H1 (cell line): ENCODE measurements at regions not wholly inside any gene's neighbourhood (a gene's known extent, or its start where the extent isn't known, plus 50 kb on each side); places are given as distances from the start of the nearest gene placed in this dataset.

Experiments
- CTCF ChIA-PET: fragments of 300-600 bp; sonication (Branson Sonifier 250); formaldehyde crosslinking; loops from one replicate; lab custom pipeline; 2021; ENCODE audit not compliant: partially characterized antibody; lab: Charles Lee
- POLR2A ChIA-PET: fragments of 300-600 bp; sonication (Branson Sonifier 250); formaldehyde crosslinking; loops from one replicate; lab custom pipeline; 2021; ENCODE audit warnings: inconsistent platforms; ENCODE audit not compliant: partially characterized antibody; lab: Charles Lee
- DNase-seq, 2 experiments: peaks; one replicate each; pipeline versions ENCODE4 v3.0.0 to v3.0.0-alpha.2; 2010 to 2022; ENCODE audit warnings: low spot score in 2 of 2, low read depth in 1 of 2, mixed read lengths in 1 of 2
- FAIRE-seq: peaks from 2 replicates; lab custom pipeline; 2011; peaks lifted over from hg19 to GRCh38; lab: Jason Lieb, UNC
- H2AFZ ChIP-seq: 2 replicates; pipeline ENCODE4 v1.8.1; 2012; ENCODE audit warnings: low read length, inconsistent platforms
- H2AK5ac ChIP-seq: 2 replicates; pipeline ENCODE4 v1.6.1; 2013; ENCODE audit warnings: low read depth, low read length
- H2BK120ac ChIP-seq: replicated peaks from 2 replicates; pipeline ENCODE3; 2013; ENCODE audit warnings: low read depth, low read length, inconsistent platforms
- H2BK12ac ChIP-seq: 2 replicates; pipeline ENCODE4 v1.6.1; 2013; ENCODE audit warnings: low read depth, low read length
- H2BK15ac ChIP-seq: 2 replicates; pipeline ENCODE4 v1.6.1; 2013; ENCODE audit warnings: low read length
- H2BK20ac ChIP-seq: 2 replicates; pipeline ENCODE4 v1.6.1; 2013; ENCODE audit warnings: low read length
- H2BK5ac ChIP-seq: 2 replicates; pipeline ENCODE4 v1.6.1; 2013; ENCODE audit warnings: low read depth, low read length
- H3K14ac ChIP-seq: 2 replicates; pipeline ENCODE4 v1.6.1; 2013; ENCODE audit warnings: inconsistent platforms; ENCODE audit not compliant: insufficient read length
- H3K18ac ChIP-seq: 2 replicates; pipeline ENCODE4 v1.6.1; 2013; ENCODE audit warnings: low read length; ENCODE audit errors: extremely low read depth
- H3K23ac ChIP-seq: 2 replicates; pipeline ENCODE4 v1.6.1; 2013; ENCODE audit warnings: inconsistent platforms; ENCODE audit not compliant: insufficient read length
- H3K23me2 ChIP-seq: 2 replicates; pipeline ENCODE4 v1.6.1; 2013; ENCODE audit warnings: low read depth, low read length
- H3K27ac ChIP-seq: 2 replicates; pipeline ENCODE4 v1.6.1; 2011; ENCODE audit warnings: low read depth, low read length, inconsistent platforms
- H3K27me3 ChIP-seq, 4 experiments: replicated peaks in 1 of 4; 1 replicate in 1 of 4; 2 replicates in 3 of 4; pipeline versions ENCODE4 v1.6.1 to v1.8.1; 2011 to 2013; ENCODE audit warnings: low read length in 3 of 4, mild to moderate bottlenecking in 3 of 4, inconsistent platforms in 2 of 4, mixed read lengths in 2 of 4, moderate library complexity in 1 of 4; ENCODE audit not compliant: control insufficient read depth in 3 of 4, insufficient read depth in 3 of 4; ENCODE audit errors: extremely low read depth in 1 of 4
- H3K36me3 ChIP-seq, 4 experiments: 2 replicates each; pipeline versions ENCODE4 v1.6.1 to v1.8.1; 2011 to 2013; ENCODE audit warnings: mild to moderate bottlenecking in 4 of 4, low read length in 3 of 4, moderate library complexity in 2 of 4, control low read depth in 1 of 4, inconsistent platforms in 1 of 4; ENCODE audit not compliant: insufficient read depth in 4 of 4, control insufficient read depth in 2 of 4
- H3K4ac ChIP-seq: replicated peaks from 2 replicates; pipeline ENCODE3; 2013; ENCODE audit warnings: low read length, low read depth, mixed read lengths, inconsistent platforms; ENCODE audit not compliant: insufficient read length
- H3K4me1 ChIP-seq, 4 experiments: replicated peaks in 1 of 4; 1 replicate in 1 of 4; 2 replicates in 3 of 4; pipeline versions ENCODE4 v1.6.1 to v1.8.1; 2011 to 2013; ENCODE audit warnings: low read length in 3 of 4, inconsistent platforms in 2 of 4, mixed read lengths in 1 of 4; ENCODE audit not compliant: insufficient read depth in 4 of 4, control insufficient read depth in 3 of 4
- H3K4me2 ChIP-seq, 2 experiments: 2 replicates each; pipeline versions ENCODE4 v1.6.1 to v1.8.1; 2011 to 2013; ENCODE audit warnings: low read depth in 2 of 2, low read length in 2 of 2, control low read depth in 1 of 2, inconsistent platforms in 1 of 2, mild to moderate bottlenecking in 1 of 2; ENCODE audit not compliant: insufficient read depth in 1 of 2
- H3K4me3 ChIP-seq, 4 experiments: fragments of 200-600, 300-600 bp in 1 of 4; sonication (generic), shearing (Covaris generic), sonication (Bioruptor Twin) in 1 of 4; 2 replicates each; pipeline versions ENCODE4 v1.5.1 to v1.8.1; 2011 to 2016; ENCODE audit warnings: low read length in 4 of 4, low read depth in 3 of 4, control low read depth in 2 of 4, inconsistent platforms in 2 of 4, mild to moderate bottlenecking in 2 of 4, mixed read lengths in 1 of 4, moderate library complexity in 1 of 4; ENCODE audit not compliant: insufficient read depth in 2 of 4; ENCODE audit errors: extremely low read depth in 1 of 4
- H3K56ac ChIP-seq: replicated peaks from 2 replicates; pipeline ENCODE3; 2013; ENCODE audit warnings: low read depth, mild to moderate bottlenecking, mixed read lengths, low read length, inconsistent platforms; ENCODE audit not compliant: insufficient read length
- H3K79me1 ChIP-seq: 2 replicates; pipeline ENCODE4 v1.6.1; 2013; ENCODE audit warnings: low read depth, low read length, control low read depth
- H3K79me2 ChIP-seq, 2 experiments: 2 replicates each; pipeline versions ENCODE4 v1.6.1 to v1.8.1; 2012 to 2013; ENCODE audit warnings: low read length in 2 of 2, mild to moderate bottlenecking in 2 of 2, inconsistent platforms in 1 of 2; ENCODE audit not compliant: insufficient read depth in 2 of 2, control insufficient read depth in 1 of 2
- H3K9ac ChIP-seq, 4 experiments: replicated peaks in 1 of 4; 1 replicate in 1 of 4; 2 replicates in 3 of 4; pipeline versions ENCODE4 v1.6.1 to v1.8.1; 2011 to 2013; ENCODE audit warnings: low read depth in 3 of 4, low read length in 3 of 4, control low read depth in 2 of 4, mild to moderate bottlenecking in 2 of 4, moderate library complexity in 2 of 4, inconsistent platforms in 1 of 4; ENCODE audit errors: extremely low read depth in 1 of 4
- H3K9me3 ChIP-seq, 2 experiments: 2 replicates each; pipeline versions ENCODE4 v1.6.1 to v1.8.1; 2012 to 2013; ENCODE audit warnings: mild to moderate bottlenecking in 2 of 2, moderate library complexity in 2 of 2, control low read depth in 1 of 2, inconsistent platforms in 1 of 2, low read depth in 1 of 2, low read length in 1 of 2, mixed read lengths in 1 of 2; ENCODE audit not compliant: insufficient read depth in 2 of 2
- H4K20me1 ChIP-seq, 2 experiments: replicated peaks in 1 of 2; 2 replicates each; pipeline versions ENCODE3 to v1.8.1; 2011 to 2013; ENCODE audit warnings: inconsistent platforms in 2 of 2, low read length in 2 of 2, mild to moderate bottlenecking in 1 of 2; ENCODE audit not compliant: insufficient read depth in 2 of 2, control insufficient read depth in 1 of 2
- H4K5ac ChIP-seq: 2 replicates; pipeline ENCODE4 v1.6.1; 2013; ENCODE audit warnings: low read length, low read depth, mixed read lengths, inconsistent platforms; ENCODE audit not compliant: insufficient read length
- H4K8ac ChIP-seq: 2 replicates; pipeline ENCODE4 v1.8.0; 2013; ENCODE audit warnings: mild to moderate bottlenecking, moderate library complexity, low read length, inconsistent platforms; ENCODE audit not compliant: insufficient read depth; ENCODE audit errors: extremely low read depth
- H4K91ac ChIP-seq: replicated peaks from 2 replicates; pipeline ENCODE3; 2013; ENCODE audit warnings: low read length, mixed read lengths, inconsistent platforms; ENCODE audit not compliant: insufficient read length
- EGR1 ChIP-seq: IDR thresholded peaks from 2 replicates; pipeline ENCODE4 v1.6.1; 2011; ENCODE audit warnings: low read depth, low read length, borderline replicate concordance
- HDAC2 ChIP-seq, 2 experiments: fragments of 300-600 bp in 1 of 2; sonication (generic) in 1 of 2; IDR thresholded peaks; 2 replicates each; pipeline ENCODE4 v1.6.1; 2011 to 2012; ENCODE audit warnings: low read depth in 2 of 2, low read length in 2 of 2, mild to moderate bottlenecking in 2 of 2, moderate library complexity in 2 of 2, borderline replicate concordance in 1 of 2, inconsistent platforms in 1 of 2
- MAFK ChIP-seq: IDR thresholded peaks from 2 replicates; pipeline ENCODE4 v1.6.1; 2012; ENCODE audit warnings: low read depth, mild to moderate bottlenecking, improper control_type of control experiment, low read length
- NRF1 ChIP-seq: IDR thresholded peaks from 2 replicates; pipeline ENCODE4 v1.6.1; 2011; ENCODE audit warnings: mild to moderate bottlenecking, low read depth, low read length, improper control_type of control experiment
- POLR2A ChIP-seq, 2 experiments: IDR thresholded peaks; 1 replicate in 1 of 2; 2 replicates in 1 of 2; pipeline ENCODE4 v1.6.1; 2011; ENCODE audit warnings: low read depth in 2 of 2, low read length in 2 of 2, mild to moderate bottlenecking in 2 of 2; ENCODE audit errors: control extremely low read depth in 1 of 2
- RAD21 ChIP-seq, 2 experiments: IDR thresholded peaks in 1 of 2; conservative IDR thresholded peaks in 1 of 2; 2 replicates each; pipeline ENCODE4 v1.6.1; 2011; ENCODE audit warnings: low read depth in 2 of 2, low read length in 2 of 2, improper control_type of control experiment in 1 of 2, inconsistent platforms in 1 of 2, mild to moderate bottlenecking in 1 of 2, moderate library complexity in 1 of 2
- SIN3A ChIP-seq, 2 experiments: IDR thresholded peaks in 1 of 2; conservative IDR thresholded peaks in 1 of 2; 2 replicates each; pipeline ENCODE4 v1.6.1; 2011 to 2012; ENCODE audit warnings: low read length in 2 of 2, improper control_type of control experiment in 1 of 2, low read depth in 1 of 2, mild to moderate bottlenecking in 1 of 2
- SUZ12 ChIP-seq: fragments of 200-600 bp; sonication (generic); IDR thresholded peaks from 2 replicates; pipeline ENCODE4 v1.6.1; 2012; ENCODE audit warnings: mild to moderate bottlenecking, inconsistent platforms, low read length, moderate library complexity, mixed read lengths
- ZNF274 ChIP-seq: IDR thresholded peaks from 2 replicates; pipeline ENCODE4 v1.7.0; 2012; ENCODE audit warnings: low read length, borderline replicate concordance; ENCODE audit errors: extremely low read depth
- WGBS, 2 experiments: shearing (Covaris generic) in 1 of 2; methylation state at CpG; one replicate each; pipeline versions ENCODE4 v1.1.6 to v1.1.7; 2013 to 2015; ENCODE audit warnings: low lambda C conversion rate in 2 of 2, mixed read lengths in 2 of 2, inconsistent platforms in 1 of 2, low coverage in 1 of 2, missing lambda C conversion rate in 1 of 2; ENCODE audit not compliant: insufficient replicate concordance in 2 of 2, insufficient coverage in 1 of 2, insufficient read length in 1 of 2; ENCODE audit errors: extremely low coverage in 1 of 2, missing lambda C conversion rate in 1 of 2; 5-methylcytosine and 5-hydroxymethylcytosine counted together
- TF ChIP-seq, protein P1 (sequence below), 3 experiments: IDR thresholded peaks; 1 replicate in 2 of 3; 2 replicates in 1 of 3; pipeline versions ENCODE4 v1.5.1 to v1.6.1; 2011; ENCODE audit warnings: low read length in 3 of 3, mild to moderate bottlenecking in 3 of 3, inconsistent platforms in 2 of 3, low read depth in 1 of 3, moderate library complexity in 1 of 3; ENCODE audit not compliant: insufficient read depth in 1 of 3; ENCODE audit errors: control extremely low read depth in 1 of 3
- TF ChIP-seq, protein P2 (sequence below): IDR thresholded peaks from 2 replicates; pipeline ENCODE4 v1.6.1; 2012; ENCODE audit warnings: inconsistent platforms

DNA sequence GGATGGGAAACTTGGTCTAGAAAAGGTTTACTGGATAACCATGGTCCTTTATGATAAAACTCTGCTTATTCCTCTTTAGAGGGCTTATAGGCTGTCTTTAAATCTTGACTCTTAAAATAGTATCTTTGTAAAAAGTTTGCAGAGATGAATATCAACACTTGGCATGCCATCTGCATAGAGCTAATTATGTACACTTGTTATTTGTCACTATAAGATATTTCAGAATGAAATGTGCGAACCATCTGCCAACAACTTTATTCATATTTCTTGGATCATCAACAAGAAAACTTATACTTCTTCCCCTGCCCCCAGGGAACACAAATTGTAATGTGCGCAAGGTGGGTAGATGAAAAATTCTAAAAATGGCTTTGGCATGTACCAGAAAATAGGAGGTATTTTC lies 653.0 kb upstream of the CHAC2 start:
- Histone ChIP-seq H3K4ac (no peak overlapping the region), H2BK20ac (no peak overlapping the region), H3K56ac (no peak overlapping the region), H2AK5ac (no peak overlapping the region), H3K4me3 (no peak overlapping the region), H3K14ac (no peak overlapping the region), H2BK12ac (no peak overlapping the region), H3K79me1 (no peaks in the 10 kb centered on the region), H3K27me3 (no peaks in the 10 kb centered on the region), H4K5ac (no peak overlapping the region), H2BK5ac (no peak overlapping the region), H3K23me2 (no peaks in the 10 kb centered on the region), H3K27ac (no peak overlapping the region), H3K23ac (no peak overlapping the region), H4K20me1 (no peaks in the 10 kb centered on the region), H3K9ac (no peak overlapping the region), H3K4me2 (no peak overlapping the region), H3K79me2 (no peaks in the 10 kb centered on the region), H3K9me3 (no peaks in the 10 kb centered on the region), H2BK120ac (no peak overlapping the region), H4K8ac (no peak overlapping the region), H3K18ac (no peak overlapping the region), H4K91ac (no peak overlapping the region), H2AFZ (peak overlapping the region; percentile 36; the same call in 1 of the 2 replicates), H3K36me3 (no peaks in the 10 kb centered on the region), H2BK15ac (no peak overlapping the region), H3K4me1 (peaks cover 0 to 5% (median 2%) of the 10 kb centered on the region in 4 experiments; a peak in 4 of 7 replicates)
- DNase-seq, result no peak
- CTCF ChIA-PET, result interaction anchor here (1.1 to 1.2 kb wide), 2 partner anchors 10 to 85 kb away, joined by 3 to 4 read pairs; no protein-coding TSS in a partner anchor
- POLR2A ChIA-PET, result no interaction called here
- FAIRE-seq, result no peak
- WGBS, 2 experiments, result 97% methylated on average over 2 of the region's 2 CpGs; no CpG with 5 or more reads in 1 of the 2 experiments
- TF ChIP-seq RAD21 (IDR thresholded peaks at IDR 0.05 in 1 of 2, conservative IDR thresholded peaks at IDR 0.05 in 1 of 2; ENCODE audit: low read depth in 2 of 2, low read length in 2 of 2), result no peak
- TF ChIP-seq, protein P1, sequence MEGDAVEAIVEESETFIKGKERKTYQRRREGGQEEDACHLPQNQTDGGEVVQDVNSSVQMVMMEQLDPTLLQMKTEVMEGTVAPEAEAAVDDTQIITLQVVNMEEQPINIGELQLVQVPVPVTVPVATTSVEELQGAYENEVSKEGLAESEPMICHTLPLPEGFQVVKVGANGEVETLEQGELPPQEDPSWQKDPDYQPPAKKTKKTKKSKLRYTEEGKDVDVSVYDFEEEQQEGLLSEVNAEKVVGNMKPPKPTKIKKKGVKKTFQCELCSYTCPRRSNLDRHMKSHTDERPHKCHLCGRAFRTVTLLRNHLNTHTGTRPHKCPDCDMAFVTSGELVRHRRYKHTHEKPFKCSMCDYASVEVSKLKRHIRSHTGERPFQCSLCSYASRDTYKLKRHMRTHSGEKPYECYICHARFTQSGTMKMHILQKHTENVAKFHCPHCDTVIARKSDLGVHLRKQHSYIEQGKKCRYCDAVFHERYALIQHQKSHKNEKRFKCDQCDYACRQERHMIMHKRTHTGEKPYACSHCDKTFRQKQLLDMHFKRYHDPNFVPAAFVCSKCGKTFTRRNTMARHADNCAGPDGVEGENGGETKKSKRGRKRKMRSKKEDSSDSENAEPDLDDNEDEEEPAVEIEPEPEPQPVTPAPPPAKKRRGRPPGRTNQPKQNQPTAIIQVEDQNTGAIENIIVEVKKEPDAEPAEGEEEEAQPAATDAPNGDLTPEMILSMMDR (IDR thresholded peaks at IDR 0.05; ENCODE audit: control extremely low read depth in 1 of 3, insufficient read depth in 1 of 3, low read depth in 1 of 3, low read length in 3 of 3), result no peak
- TF ChIP-seq HDAC2 (IDR thresholded peaks at IDR 0.05; ENCODE audit: borderline replicate concordance in 1 of 2, low read depth in 2 of 2, low read length in 2 of 2), result no peak
- TF ChIP-seq NRF1, result no peak
- no peak for TF ChIP-seq EGR1
- no peak for TF ChIP-seq SIN3A (conservative IDR thresholded peaks at IDR 0.05 in 1 of 2, IDR thresholded peaks at IDR 0.05 in 1 of 2; ENCODE audit: low read depth in 1 of 2, low read length in 2 of 2)
- TF ChIP-seq MAFK, result no peak
- TF ChIP-seq SUZ12, result no peak
- TF ChIP-seq POLR2A (IDR thresholded peaks at IDR 0.05; ENCODE audit: control extremely low read depth in 1 of 2, low read depth in 2 of 2, low read length in 2 of 2), result no peak
- no peak for TF ChIP-seq ZNF274
- TF ChIP-seq, protein P2, sequence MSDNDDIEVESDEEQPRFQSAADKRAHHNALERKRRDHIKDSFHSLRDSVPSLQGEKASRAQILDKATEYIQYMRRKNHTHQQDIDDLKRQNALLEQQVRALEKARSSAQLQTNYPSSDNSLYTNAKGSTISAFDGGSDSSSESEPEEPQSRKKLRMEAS, result no peak
